ENCODE measurements at regions not wholly inside any gene's neighbourhood (a gene's known extent, or its start where the extent isn't known, plus 50 kb on each side); places are given as distances from the start of the nearest gene placed in this dataset.
"Not testable (repeated sequence)": the region's sequence is repeated elsewhere in the genome, so short reads cannot be mapped to it uniquely, and the experiment has no call there.

DNA sequence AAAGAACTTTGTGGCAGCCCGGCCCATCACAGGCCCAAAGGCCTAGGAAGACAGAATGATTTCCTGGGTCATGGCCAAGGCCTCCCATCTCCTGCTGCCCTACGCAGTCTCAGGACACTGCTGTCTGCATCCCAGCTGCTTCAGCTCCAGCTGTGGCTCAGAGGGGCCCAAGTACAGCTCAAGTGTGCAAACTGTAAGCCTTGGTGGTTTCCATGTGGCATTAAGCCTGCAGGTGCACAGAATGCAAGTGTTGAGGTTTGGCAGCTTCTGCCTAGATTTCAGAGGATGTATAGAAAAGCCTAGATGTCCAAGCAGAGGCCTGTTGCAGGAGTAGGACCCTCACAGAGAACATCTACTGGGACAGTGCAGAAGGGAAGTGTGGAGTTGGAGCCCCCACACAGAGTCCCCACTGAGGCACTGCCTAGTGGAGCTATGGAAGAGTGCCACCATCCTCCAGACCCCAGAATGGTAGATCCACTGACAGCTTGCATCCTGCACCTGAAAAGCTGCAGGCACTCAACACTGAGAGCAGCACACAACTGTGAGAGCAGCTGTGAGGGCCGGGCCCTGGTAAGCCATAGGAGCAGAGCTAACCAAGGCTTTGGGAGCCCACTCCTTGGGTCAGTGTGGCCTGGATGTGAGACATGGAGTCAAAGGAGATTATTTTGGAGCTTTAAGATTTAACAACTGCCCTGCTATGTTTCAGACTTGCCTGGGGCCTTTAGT is 208.2 kb upstream of the CMC1 start:
- no peak for DNase-seq (ENCODE audit: low read depth in 2 of 2)

DNA sequence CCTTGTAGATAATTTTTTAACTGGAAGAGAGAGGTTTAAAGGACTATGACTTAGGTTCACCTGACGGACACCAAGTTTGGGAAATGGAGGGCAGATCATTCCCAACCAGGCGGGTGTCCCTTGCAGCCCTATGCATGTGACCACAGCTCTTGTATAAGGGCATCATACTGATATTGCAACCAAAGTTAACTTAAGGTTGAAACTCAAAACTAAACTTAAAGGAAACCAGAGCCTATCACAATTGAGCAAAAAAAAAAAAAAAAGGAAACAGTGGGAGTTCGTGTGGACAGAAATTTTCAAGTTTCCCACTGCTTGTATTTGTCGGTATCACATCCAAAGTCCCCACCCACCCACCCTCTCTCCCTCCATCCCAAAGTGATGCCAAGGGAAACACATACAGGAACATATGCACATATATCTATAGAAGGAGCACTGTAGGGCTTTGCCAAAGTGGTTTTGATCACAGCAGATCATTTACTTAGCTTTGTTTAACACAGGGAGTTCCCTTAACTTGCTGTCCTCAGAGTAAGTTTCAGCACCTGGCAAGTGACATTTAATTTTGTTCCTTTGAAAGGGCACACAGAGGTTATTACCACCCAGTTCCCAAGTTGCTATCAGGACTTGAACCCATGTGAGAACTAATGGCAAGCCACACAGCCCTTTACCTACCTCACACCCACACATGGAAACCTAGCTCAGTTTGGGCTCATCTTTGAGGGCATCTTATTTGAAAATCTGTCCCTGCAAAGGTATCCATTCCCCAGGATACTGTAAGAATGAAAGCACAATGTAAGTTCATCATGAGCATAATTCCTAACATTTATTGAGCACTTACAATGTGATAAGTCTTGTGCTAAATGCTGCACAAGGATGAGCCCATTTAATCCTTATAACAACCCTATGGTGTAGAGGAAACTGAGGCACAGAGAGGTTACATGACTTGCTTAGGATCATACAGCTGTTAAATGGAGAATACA is 204.5 kb upstream of the CMC1 start:
- DNase-seq (ENCODE audit: low read depth in 2 of 2) = no peak

DNA sequence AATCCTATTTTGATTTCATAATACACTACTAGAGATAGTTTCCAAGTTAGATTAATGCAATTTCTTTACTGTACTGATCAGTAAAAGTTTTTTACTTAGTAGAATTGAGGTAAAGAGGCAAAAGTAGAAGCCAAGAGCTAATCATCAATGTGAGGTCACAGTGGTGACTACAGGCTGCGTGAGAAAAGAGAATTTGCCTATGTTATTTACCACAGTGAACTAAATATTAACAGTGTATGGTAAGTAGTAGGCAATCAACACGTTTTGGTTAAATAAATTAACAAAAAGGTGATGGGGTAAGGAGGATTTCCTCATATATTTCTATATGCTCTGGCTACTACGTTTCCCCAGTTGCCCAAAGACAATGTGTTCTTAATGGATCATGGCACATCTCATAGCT is 202.2 kb upstream of the CMC1 start:
- DNase-seq (ENCODE audit: low read depth in 2 of 2) = no peak

DNA sequence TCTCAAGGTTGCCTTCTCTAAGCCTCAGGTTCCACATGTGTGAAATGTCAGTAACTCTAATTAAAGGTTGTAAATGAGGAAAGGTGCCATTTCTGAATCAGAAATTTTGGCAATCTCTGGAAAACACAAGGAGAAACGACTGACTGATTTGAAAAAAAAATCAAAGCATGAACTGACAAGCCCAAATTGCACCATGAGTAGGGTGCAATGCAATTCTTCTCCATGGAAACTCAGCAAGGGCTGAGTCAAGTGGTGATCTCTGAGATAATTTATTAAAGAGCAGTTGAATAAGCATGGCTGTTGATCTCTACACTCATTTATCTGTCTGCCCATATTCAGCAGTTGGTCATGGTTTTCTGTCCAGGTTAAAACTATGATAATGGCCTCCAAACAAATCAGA is 201.6 kb upstream of the CMC1 start:
- DNase-seq (ENCODE audit: low read depth in 2 of 2) = no peak

DNA sequence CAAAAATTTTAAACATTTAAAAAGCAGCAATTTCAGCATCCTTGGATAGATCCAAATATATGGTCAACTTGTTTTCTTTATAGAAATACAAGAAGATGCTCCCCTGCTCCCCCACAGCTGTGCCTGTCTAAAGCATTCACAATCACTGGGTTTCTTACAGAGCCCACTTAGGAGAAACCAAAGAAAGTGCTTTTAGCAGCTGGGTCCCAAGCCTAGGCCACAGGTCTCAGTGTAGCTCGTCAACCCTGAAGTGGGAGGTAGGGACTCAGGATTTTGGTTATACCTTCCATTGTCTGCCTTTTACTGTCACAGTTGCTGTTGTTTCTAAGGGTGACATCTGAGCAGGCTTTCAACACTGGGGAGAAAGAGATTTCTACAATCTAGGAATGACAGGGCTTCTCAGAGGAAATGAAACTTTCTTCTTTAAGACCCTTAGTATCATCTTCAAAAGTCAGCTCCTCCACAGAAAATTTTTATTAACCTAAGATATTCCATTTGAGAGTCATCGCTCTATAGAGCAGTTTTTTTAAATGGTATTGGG is 199.3 kb upstream of the CMC1 start:
- DNase-seq (ENCODE audit: low read depth in 2 of 2) = no peak

DNA sequence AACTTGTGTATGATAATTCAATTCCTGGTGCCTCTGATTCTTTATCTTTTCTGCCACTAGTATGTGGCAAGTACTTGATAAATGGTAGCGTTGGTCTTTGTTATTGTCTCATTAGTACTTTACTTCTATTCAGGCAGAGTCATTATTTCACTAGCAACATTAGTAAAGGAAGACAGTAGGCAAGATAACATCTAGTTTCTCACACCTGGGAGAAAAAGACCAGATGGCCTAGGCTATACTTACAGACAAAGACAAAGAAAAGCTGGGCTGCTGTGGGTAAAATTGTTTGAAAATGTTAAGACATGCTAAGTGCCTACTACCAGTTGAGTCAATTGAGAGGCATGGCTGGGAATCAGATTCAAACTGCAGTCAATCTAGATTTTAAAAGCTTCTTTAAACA is 198.7 kb upstream of the CMC1 start:
- DNase-seq (ENCODE audit: low read depth in 2 of 2) = no peak

DNA sequence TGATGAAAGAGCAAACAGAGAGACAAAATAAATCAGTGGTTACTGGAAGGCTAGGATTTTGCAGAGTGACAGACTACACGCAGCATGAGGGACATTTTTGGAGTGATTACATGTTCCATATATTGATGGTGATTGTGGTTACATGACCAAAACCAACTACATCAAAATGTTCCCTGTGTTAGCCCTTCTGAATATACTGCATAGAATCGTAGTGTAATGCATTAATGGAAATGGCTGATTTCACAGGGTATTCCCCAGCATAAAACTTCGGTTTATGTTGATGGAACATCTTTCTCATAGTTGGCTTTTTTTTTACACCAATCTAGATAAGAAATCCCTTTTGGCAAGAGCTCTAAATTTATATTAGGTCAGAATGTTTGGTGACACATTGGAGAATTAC is 191.3 kb upstream of the CMC1 start:
- DNase-seq (ENCODE audit: low read depth in 2 of 2) = no peak

DNA sequence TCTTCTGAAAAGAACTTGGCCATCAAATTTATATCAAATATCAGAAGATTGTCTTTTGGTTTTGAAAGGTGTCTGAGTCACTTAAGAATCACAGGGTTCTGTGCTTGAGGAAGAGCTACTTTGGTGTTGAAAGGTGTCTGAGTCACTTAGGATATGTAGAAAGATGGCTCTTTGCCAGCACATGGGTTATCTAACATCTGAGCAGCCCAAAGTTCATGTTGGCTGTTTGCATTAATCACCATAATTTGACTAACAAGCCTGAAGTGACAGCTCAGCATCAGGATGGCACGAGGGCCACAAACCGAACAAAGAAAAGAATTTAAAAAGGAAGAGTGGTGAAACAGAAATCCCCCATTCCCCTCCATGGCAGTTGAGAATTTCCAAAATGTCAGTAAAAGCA is 190.5 kb upstream of the CMC1 start:
- DNase-seq (ENCODE audit: low read depth in 2 of 2) = peak; percentile 4 to 13

DNA sequence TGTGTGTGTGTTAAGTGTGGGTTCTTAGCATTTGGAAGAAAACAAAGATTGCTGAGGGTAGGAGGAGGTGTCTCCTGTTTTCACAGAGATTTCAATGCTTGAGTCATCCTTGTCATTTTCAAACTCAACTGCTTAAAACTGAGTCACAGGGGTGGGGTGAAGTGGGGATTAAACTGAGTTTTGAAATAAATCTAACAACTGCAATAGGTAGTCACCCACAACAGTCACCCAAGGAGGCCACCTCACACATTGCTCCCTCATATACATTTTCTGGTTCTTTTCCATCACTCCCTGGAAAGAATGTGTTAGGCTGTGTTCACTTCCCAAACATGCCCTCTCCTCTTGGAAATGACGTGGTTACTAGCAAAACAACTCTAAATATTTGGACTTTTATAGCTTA is 187.7 kb upstream of the CMC1 start:
- peak; percentile 36 to 37 for DNase-seq (ENCODE audit: low read depth in 2 of 2)

DNA sequence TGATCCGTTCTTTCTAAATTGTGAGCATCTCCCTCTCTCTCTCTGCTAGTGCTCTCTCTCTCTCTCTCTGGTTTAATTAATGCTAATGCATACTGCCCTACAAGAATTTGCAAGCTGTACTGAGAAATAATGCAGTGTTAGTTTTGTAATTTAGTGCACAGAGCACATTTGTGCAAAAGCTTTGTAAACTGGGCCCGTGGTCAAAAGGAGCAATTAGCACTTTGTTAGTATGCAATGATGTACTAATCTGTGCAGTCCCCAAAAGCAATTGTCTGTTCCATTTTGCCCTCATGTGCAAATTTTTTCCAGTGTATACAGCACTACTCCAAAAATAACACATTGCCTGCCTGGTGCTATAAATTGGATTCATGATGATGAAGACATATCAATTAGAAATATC is 184.6 kb upstream of the CMC1 start:
- DNase-seq (ENCODE audit: low read depth in 2 of 2) = no peak

DNA sequence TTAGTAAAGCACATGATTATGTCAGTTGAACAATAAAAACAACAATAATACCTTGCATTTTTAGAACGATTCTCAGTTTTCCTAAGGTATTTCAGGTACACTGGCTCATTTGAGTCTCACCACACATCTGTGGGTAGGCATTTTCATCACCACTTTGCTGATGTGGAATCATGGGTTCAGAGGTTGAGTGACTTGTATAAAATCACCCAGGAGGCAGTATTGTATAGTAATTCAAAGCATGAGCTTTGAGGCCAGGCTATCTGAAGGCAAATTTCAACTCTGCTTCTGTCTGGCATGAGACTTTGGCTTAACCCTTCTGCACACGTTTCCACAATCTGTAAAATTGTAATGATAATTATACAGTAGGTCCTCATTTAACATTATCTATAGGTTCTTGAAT is 183.9 kb upstream of the CMC1 start:
- no peak for DNase-seq (ENCODE audit: low read depth in 2 of 2)

DNA sequence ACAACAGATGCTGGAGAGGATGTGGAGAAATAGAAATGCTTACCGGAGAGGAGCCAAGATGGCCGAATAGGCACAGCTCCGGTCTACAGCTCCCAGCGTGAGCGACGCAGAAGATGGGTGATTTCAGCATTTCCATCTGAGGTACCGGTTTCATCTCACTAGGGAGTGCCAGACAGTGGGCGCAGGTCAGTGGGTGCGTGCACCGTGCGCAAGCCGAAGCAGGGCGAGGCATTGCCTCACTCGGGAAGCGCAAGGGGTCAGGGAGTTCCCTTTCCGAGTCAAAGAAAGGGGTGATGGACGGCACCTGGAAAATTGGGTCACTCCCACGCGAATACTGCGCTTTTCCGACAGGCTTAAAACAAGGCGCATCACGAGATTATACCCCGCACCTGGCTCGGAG is 182.2 kb upstream of the CMC1 start:
- DNase-seq (ENCODE audit: low read depth in 2 of 2) = not testable (repeated sequence)

DNA sequence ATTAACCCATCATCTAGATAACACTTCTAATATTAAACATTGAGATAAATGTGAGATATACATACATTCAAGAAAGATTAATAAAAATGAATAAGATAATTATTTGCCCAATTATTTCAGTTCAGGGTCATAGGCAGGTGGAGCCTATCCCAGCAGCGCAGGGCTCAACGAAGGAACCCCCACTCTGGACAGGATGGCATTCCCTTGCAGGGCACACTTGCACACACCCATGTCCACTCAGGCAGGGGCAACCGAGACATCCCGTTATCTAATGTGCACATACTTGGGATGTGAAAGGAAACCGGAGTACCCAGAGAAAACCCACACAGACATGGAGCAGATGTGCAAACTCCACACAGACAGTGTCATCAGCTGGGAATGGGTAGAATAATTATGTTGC is 175.4 kb upstream of the CMC1 start:
- DNase-seq (ENCODE audit: low read depth in 2 of 2) = no peak

DNA sequence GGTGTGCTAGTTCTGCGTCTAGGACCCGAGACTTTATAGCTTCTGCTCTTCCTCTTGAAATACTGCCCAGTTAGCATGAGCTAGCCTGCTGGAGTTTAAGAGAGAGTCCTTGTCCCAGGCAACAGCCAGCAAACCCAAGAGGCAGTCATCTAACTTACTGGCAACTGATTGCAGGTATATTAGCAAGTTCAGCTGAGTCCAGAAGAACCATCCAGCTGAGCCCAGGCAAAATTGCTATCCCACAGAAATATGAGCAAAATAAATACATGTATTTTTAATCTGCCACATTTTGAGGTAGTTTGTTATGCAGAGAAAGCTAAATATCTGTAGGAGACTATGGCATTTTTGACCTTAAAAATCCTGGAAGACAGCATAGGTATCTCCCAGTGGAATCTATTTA is 174.4 kb upstream of the CMC1 start:
- DNase-seq (ENCODE audit: low read depth in 2 of 2) = no peak

DNA sequence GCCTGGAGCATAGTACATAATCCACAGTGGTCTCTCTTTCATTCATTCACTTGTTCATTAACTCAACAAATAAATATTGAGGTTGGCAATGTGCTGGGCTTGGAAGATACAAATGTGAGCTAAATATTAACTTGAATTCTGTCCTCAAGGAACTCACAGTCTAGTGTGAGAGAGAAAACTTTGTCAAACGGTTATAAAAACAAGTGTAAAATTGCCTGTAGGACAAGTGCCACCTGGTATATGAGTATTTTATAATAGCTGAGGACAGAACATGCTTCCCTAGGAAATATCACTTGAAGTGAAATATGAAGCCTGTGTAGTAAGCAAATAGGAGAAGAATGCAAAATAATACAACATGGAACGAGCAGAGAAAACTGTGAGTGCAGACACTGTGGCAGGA is 173.1 kb upstream of the CMC1 start:
- DNase-seq (ENCODE audit: low read depth in 2 of 2) = no peak

DNA sequence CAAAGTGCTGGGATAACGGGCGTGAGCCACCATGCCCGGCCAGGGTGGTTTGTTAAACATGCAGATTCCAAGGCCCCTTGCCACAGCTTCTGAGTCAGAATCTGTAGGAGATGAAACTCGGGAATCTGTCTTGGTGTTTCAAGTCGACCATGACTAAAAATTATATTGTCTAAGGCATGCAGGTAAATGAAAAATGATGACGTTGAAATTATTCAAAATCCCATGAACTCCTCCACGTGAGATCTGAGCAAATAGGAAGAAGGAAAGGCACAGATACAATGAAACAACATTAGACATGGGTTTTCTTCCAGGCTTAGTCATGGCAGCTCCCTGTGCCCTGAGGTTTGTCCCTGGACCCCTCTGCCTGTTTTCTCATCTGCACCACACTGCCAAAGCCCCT is 172.0 kb upstream of the CMC1 start:
- DNase-seq (ENCODE audit: low read depth in 2 of 2) = no peak

DNA sequence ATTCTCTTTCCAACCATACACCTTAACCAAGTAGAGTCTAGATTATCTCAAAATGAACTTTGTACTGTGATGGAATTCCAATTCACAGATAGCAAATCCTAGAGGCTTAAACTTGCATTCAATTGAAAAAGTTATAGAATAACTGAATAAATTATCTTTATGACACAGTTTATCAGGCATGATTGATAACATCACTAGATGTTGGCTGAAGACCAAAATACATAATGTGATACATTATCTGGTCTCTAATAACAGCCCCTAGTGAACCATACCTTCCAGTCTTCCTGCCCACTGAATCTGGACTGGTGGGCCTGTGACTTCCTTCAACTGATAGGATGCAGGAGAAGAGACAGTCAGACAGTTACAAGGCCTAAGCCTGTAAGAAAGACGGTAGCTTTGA is 165.2 kb upstream of the CMC1 start:
- DNase-seq (ENCODE audit: low read depth in 2 of 2) = no peak

DNA sequence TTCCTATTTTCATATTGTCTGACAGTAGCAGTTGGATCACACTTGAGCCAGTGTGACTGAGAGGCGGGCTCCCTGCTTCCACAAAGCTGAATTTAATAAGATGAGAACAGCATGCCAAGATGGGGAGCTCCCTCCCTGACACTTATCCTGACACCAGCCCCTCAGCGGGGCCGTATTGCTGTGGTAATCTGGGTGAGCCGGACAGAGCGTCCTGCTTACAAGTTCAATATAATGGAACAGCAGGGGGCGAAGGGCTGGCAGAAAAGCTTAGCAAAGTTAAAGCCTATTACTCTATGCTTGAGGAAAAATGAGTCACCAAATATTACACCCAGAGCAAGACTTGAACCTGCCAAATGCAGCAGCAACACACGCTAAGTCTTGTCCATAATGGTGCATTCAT is 163.8 kb upstream of the CMC1 start:
- no peak for DNase-seq (ENCODE audit: low read depth in 2 of 2)

DNA sequence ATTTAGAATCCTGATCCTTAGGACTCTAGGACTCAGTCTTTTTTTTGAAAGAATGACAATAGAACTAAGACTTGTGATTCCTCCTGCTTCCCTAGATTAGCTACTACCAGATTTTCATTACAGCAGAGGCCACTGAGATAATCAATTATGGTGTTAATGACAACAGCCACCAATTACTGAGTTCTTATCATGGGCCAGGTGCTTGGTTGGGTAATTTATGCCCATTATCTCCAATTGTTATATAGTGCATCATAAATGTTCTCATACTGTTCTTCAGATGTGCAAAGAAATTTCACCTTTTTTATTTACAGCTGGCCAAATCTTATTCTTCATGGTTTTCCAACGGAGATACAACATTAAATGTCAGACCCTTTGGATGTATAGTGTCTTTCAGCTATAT is 162.9 kb upstream of the CMC1 start:
- no peak for DNase-seq (ENCODE audit: low read depth in 2 of 2)

DNA sequence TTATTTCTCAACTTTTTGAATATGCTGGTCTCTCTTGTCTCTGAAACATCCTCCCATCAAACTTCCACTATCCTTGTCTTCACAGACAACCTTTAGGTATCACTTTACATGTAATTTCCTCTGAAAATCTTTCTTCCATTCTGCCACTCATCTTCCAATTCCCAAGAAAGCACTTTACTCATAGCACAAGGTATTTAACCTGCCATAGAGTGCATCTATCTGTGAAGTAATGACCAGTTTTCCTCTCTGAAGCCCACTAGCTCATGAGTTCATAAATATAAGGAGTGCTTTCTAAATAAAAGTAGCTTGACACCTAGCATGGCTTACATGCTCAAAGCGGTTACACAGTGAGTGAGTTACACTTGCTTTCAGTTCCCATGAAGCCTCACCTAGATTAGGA is 160.7 kb upstream of the CMC1 start:
- no peak for DNase-seq (ENCODE audit: low read depth in 2 of 2)

DNA sequence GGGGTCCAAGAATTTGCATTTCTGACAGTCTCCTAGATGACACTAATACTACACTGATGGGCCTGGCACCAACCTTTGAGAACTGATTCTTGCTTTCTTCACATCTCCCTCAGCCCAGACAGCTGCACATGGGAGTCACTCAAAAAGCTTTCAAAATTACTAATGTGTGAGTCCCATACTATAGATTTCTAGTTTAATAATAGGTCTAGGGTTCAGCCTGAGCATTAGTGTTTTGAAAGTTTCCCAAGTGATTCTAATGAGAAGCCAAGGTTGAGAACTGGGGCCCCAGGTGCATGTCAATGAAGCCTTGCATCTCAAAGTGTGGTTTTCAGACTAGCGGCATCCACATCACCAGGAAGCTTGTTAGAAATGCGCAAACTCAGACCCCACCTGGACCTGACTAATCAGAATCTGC is 159.9 kb upstream of the CMC1 start:
- no peak for DNase-seq (ENCODE audit: low read depth in 2 of 2)

DNA sequence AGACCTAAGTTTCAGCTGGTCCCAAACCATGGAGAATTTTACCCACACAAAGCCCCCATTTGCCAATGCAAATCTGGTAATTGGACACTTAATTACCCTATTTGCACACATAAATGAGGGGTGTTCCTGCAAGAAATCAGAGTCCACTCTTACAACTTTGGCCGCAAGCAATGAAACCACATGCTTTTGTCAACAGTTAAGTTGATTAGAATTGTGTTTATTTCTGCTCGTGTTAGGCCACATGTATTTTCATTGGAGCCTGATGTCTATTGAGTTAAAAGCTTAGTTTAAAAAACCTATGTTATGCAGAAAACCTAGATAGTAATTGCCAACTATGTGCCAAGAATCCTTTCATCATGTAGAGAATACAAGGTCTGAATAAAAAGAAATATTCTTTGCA is 153.8 kb upstream of the CMC1 start:
- no peak for DNase-seq (ENCODE audit: low read depth in 2 of 2)
